ENCODE measurements at regions not wholly inside any gene's neighbourhood (a gene's known extent, or its start where the extent isn't known, plus 50 kb on each side); places are given as distances from the start of the nearest gene placed in this dataset.
A peak's percentile ranks its signal among the peaks of the same experiment; 100 is the strongest.

DNA sequence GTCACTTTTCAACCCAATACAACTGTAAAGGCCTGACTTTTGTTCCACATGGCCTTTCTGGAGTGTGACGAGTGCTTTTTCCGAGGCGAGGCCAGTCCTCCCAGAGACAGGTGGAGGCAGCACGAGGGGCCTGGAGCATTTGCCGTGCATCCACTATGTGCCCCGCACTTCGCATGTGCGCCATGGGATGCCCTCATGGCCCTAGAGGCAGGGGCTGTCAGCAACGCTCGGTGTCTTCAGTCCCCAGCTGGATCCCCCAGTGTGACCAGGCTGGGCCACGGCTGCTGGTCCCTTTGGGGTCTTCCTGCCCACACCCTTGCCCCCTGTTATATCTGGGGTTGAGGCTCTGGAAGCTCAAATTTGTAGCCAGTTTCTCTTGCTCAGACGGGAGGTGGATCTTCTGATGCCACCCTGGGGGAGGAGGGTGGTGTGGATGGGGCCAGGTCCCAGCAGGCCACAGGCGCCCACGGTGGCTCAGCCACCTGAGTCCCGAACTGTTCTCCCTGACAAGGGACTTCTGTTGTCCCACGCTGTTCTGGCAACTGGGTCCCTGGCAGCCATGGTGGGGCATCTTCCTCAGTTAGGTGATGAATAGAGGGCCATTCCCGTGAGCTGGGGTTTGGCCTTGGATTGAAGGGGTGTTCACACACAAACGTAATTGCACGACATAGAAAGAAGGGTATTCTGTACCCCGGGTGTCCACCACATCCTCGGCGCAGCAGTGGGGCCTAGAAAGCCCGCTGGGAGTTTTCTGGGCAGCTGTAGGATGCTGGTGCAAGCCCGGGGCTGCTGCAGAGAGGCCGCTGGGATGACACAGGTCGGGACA lies 100.9 kb downstream of the CTTN start:
- DNase-seq (ENCODE audit: low read depth, low spot score), result no peak
- in situ Hi-C loops (cut with HindIII; ENCODE audit: low pct_unique_long_range_greater_than_20kb, low sequenced_read_pairs), result no loop called here

DNA sequence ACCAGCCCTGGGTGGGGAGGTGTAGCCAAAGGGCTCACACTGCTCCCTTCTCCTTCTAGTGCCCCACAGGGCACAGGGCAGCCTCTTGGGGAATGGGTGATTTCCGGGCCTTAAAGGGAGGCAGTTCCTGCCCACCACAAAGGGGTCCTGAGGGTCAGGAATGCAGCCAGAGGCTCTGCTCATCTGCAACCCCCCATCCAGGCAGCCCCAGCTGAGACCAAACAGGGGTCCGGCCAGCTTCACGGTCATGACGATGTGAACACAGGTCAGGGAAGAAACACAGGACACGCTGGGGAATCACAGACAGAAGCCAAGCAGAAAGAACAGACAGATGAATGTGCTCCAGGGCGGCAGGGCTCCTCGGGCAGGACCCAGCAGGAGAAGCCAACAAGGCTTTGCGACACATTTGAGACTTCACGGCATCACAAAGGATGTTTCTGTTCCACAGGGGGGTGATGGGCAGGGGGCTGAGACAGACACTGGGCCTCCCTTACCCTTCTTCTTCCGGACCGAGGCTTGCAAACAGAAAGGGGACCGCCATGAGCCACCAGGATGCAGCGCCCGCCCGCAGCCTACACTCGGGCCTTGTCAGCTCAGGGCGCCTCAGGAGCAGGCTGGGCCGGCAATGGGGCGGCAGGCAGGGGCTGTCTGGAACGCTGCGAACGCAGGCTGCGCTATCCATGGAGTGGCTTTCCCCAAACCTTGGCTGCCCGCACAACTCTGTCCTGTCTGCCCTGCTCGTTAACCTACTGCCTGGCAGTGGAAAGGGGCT lies 101.9 kb downstream of the CTTN start:
- in situ Hi-C loops (cut with HindIII; ENCODE audit: low pct_unique_long_range_greater_than_20kb, low sequenced_read_pairs), result no loop called here

DNA sequence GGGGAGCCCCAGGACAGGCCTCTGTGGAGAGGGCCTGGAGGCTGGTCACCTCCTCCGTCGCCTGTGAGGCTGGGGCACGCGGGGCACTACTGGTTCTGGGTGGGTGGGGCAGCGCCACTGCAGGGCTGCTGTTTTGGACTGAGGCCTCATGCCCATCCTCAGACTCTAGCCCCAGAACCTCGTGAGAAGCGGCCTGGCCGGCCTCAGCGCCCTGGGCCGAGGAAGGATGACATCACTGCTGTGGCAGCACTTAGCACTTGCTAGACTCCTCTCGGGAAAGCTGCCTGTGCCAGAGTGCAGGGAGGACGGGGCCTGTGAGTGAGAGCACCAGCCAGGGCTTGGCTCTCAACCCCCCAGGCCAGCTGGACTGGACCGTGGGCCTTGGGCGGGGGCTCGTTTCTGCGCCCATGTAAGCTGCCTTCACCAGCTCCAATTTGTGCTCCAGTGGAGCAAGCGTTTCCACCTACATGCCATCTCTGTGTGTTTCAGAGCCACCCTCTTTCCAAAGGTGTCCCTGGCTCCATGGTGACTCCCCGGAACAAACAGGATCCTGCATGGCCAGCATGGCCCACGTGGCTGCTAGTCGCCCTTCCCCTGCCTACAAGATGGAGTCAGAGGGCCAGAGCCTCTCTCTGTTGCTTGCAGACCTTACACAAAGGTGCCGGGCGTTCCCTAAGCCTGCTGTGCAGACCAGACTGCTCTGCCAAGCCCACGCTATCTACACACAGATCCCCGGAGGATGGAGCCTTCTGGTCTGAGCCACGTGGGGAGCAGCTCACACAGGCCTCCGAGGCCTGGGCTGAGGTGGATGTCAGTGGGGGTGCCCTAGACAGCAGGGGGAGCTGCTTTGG lies 102.9 kb downstream of the CTTN start:
- in situ Hi-C loops (cut with HindIII; ENCODE audit: low pct_unique_long_range_greater_than_20kb, low sequenced_read_pairs), result no loop called here

More for the DNA sequence above, 101.9 kb downstream of the CTTN start:
- DNase-seq (ENCODE audit: low read depth, low spot score), result no peak

DNA sequence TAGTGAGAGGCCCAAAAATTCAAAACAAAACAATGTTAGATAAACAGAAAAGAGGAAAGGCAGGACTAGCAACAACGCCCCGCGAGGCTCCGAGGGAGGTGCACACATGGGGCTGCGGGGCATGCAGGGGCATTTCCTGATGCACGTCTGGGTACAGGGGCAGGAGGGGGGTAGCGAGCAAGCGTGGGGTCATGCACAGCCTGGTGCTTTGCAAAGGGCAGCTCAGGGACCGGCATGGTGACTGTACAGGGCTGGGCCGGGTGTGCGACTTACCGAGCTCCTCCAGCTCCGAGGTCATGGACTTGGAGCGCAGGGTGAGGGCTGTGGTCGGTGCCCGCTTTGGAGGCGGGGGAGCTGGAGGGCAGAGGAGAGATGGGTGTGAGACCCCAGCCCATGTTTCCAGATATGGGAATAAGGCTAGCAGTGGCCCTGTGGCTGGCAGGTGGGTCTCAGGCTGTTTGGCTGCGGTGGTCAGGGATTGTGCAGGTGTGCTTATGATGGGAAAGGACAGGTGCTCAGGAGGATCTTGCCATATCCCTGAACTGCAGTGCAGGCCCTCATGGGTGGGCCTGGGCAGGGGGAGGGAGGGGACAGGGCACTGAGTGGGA lies 103.7 kb downstream of the CTTN start:
- in situ Hi-C loops (cut with HindIII; ENCODE audit: low pct_unique_long_range_greater_than_20kb, low sequenced_read_pairs), result no loop called here
- no peak for DNase-seq (ENCODE audit: low read depth, low spot score)

More for the DNA sequence above, 102.9 kb downstream of the CTTN start:
- no peak for DNase-seq (ENCODE audit: low read depth, low spot score)

DNA sequence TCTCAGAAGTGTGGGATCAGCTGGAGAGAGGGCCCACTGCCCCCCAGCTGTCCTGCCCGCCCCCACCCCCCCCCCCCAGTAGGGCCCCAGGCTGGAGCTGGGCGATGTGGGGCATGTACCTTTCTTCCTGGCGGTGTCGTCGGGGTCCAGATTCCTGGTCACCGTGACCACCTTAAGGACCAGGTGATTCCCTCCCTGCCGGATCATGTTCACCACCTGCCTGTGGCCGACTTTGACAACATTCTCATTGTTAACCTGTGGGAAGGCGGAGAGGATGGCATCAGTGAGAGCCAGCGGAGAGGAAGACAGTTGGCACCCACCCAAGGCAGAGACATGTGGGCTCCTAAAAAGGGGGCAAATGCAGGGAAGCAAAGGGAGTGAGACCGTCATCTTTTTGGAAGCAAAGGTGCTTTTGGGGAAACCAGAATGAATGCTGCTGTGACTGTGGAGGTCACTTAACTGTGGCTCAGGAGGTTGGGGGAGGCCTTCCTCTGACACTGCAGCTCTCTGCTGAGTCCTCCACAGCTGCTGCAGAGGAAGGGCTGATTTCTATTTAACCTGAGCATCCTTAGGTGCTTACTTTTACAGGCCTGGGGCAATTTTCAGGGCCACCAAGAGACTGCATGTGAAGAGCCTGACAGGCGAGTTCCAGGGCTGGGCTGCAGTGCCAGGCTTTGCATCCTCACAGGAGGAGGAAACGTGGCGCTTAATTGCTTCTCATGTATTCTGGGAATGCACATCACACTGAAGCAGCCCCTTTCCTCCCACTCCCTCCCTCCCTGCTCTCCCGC lies 104.5 kb downstream of the CTTN start:
- in situ Hi-C loops (cut with HindIII; ENCODE audit: low pct_unique_long_range_greater_than_20kb, low sequenced_read_pairs), result no loop called here
- no peak for DNase-seq (ENCODE audit: low read depth, low spot score)

DNA sequence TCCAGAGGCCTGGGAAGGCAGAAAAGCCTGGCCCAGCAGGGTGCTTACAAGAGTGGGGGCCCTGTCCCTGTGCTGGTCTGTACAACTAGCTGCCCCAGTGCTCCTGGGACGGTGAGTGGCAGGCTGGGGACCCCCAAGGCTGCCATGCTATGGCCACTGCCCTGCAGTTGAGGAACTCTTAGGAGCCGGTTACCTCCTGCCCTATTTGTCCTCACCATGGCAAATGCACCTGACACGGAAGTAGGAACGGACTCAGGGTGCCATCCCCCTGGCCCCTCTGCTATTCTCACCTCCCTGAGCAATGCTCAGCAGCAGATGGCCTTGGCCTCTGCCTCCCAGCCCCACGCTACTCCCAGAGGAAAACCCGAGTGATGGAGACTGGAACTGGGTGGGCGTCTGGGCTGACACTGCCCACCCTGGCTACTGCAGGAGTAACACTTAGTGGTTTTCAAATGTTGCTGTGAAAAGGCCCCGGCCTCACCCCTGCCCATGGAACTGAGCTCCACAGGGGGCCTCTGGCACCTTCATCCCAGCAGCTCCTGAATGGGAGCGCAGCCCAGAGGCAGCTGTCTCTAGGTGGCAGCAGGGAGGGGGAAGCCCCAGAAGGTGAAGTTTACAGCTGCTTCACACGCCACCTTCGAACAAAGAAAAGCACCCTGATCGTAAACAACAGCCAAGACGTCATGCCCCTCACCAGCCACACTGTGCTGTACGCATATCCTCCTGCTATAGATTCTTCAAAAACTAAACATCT lies 105.3 kb downstream of the CTTN start:
- DNase-seq (ENCODE audit: low read depth, low spot score), result peak; percentile 60
- in situ Hi-C loops (cut with HindIII; ENCODE audit: low pct_unique_long_range_greater_than_20kb, low sequenced_read_pairs), result no loop called here

DNA sequence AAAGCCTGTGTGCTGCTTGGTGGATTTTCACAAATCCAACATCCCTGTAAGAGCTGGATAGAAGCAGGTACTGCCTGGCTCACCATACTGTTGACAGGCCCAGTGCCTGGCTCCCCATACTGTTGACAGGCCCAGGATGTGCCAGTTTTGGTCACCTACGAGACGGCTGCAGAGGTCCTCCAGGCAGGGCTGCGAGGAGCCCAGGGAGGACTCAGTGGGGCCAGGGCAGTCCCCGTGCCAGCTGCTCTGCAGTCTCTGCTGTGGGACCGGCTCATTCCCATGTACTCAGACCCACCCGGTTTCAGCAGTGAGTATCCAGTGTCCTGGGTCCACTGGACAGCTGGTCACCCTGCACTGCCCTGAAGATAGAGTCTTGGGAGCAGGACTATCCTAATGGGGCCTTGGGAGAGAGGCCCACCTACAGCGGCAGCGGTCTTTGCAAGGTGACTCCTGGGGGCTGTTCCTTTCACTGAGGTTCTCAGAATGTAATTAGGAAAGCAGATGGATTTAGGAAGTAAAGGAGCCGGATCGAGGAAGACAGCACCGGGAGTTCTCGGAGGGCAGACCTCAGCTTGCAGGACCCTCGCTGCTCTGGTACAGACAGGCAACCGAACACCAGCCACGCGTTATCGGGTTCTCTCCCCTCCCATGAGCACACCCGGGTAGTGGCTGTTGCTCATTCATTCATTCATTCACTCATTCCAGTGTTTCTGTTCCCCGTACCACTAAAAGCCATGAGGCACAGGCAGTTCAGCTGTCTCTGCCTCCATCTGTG lies 106.1 kb downstream of the CTTN start:
- in situ Hi-C loops (cut with HindIII; ENCODE audit: low pct_unique_long_range_greater_than_20kb, low sequenced_read_pairs), result no loop called here
- no peak for DNase-seq (ENCODE audit: low read depth, low spot score)

DNA sequence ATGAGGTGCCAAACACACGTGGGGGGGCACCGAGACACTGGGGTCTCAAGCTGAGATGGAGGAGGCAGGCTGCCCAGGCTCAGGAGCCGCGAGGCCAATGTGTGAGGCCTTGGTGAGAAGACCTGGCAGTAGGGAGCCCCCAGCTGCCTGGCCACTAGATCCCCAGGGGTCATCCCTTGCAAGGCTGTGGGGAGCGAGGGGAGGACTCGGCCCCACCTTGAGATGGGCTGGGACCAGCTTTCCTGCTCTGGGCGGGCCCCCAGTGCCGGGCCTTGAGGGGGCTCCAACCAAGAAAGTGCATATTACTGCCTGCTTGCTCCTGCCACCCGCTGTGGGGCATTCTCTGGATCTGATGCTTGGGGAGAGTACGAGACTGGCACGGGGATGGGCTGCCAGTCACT lies 107.0 kb downstream of the CTTN start:
- in situ Hi-C loops (cut with HindIII; ENCODE audit: low pct_unique_long_range_greater_than_20kb, low sequenced_read_pairs), result no loop called here

DNA sequence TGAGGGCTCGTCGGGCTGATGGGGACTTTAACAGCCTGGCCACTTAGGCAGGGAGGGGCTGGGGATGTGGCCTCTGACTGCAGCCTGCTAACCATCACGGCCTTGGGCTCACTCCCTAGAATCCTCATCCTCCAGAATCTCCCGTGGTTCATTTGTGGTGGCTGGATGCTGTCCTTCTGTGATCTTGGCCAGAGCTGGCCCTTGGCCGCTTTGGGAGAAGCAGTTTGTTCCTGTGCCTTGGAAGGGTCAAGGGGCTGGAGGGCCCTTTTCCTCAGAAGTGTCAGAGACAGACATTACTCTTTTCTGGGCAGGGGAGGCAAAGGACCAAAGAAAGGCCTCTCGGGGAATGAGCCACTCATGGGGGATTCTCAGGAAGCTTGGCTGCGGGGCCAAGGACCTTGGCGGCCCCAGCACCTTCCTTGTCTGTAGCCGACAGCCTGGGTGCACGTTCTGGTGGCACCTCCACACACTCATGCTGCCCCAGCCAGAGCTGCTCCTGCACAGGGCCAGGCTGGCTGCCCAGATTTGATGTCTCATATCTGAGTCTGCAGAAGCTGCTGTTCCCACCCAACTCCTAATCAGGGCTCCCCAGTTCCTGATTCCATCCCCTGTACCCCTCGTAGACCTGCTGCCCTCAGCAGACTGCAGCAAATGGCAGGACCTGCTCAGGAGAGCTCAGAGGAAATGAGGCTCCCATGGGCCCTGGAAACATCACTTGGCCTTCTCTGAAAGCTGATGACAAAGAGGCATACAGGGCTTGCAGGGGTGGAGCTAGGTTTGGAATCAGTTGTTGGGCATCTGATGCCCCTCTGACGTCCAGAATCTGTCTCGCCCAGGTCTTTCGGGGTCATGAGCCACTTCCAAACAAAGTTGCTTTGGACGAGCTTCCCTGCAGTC lies 107.7 kb downstream of the CTTN start:
- peak; percentile 81 for DNase-seq (ENCODE audit: low read depth, low spot score)
- in situ Hi-C loops (cut with HindIII; ENCODE audit: low pct_unique_long_range_greater_than_20kb, low sequenced_read_pairs), result no loop called here

More for the DNA sequence above, 107.0 kb downstream of the CTTN start:
- DNase-seq (ENCODE audit: low read depth, low spot score), result no peak

DNA sequence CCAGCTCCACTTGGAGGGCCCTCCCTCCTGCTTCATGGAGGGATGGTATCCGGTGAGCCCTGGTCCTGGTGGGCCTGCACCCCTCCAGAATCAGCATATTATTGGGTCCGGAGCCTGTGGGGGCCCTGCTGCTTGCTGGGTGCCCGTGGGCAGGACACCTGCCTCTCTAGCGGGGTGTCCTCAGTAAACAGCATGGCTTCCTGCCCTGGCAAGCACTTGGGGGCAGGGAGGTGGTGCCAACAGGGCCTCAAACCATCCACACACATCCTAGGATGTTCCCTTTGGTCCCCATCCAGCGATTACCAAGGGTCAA lies 108.3 kb downstream of the CTTN start:
- DNase-seq (ENCODE audit: low read depth, low spot score), result no peak
- in situ Hi-C loops (cut with HindIII; ENCODE audit: low pct_unique_long_range_greater_than_20kb, low sequenced_read_pairs), result no loop called here

DNA sequence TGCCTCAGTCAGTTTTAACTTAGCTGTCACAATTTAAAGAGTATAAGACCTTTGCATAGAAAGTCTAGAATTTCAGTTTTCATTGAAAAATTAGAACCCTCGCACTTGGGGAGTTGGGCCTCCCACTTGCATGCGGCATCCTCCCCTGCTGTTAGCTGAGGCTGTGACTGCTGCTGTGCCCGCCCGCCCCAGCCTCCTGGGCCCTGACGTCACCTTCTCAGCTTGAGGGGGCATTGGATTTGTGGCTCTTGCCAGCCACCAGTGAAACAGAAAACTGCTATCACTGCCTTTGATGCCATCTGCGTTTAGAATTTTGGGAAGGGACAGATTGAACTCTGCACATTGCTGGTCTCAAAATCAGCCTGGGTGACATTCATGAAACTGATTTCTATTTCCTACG lies 108.7 kb downstream of the CTTN start:
- in situ Hi-C loops (cut with HindIII; ENCODE audit: low pct_unique_long_range_greater_than_20kb, low sequenced_read_pairs), result no loop called here

DNA sequence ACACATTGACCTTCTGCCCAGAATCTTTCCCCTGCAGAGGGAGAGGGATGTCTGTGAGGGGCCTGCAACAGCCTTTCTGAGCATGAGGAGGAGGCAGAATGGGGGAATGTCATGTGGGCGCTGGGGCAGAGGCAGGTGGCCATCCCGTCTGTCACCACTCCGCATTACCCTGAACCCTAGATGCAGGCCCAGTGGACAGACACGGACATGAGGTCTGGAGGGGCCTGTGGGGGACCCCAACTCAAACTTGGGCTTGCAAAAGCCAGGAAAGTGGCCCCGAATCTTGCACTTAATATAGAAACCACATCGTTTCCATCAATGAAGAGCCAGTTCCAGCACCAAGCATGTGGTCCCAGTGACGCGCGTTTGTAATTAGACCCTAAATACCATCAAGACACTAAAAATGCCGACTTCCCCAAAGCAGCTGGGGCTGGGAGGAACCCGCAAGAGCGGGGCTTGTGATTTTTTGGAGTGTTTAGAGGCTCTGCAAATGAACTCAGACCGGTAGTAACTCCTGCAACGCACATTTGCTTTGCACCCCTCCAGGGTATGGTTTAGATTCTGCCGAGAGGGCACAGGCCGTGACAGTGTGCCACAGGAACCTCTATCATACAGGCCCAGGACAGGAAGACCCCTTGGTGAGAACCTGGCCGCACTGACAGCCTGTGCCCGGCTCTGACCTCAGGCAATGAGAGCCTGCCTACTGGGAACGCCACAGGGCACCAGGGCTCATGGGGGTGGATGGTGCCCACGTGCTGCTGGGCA lies 109.3 kb downstream of the CTTN start:
- in situ Hi-C loops (cut with HindIII; ENCODE audit: low pct_unique_long_range_greater_than_20kb, low sequenced_read_pairs), result no loop called here
- DNase-seq (ENCODE audit: low read depth, low spot score), result no peak

More for the DNA sequence above, 108.7 kb downstream of the CTTN start:
- no peak for DNase-seq (ENCODE audit: low read depth, low spot score)

DNA sequence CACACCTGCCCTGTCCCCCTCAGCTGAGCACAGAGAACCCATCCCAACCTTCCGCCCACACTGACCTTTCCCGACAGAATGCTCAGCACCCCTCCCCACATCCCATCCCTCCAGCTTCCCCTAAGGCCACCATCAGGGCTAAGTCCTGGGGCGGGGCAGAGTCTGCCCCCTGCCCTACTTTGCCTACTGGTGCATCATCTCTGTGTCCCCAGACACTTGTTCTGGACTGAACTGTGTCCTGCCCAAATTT lies 109.8 kb downstream of the CTTN start:
- DNase-seq (ENCODE audit: low read depth, low spot score), result no peak
- in situ Hi-C loops (cut with HindIII; ENCODE audit: low pct_unique_long_range_greater_than_20kb, low sequenced_read_pairs), result no loop called here

DNA sequence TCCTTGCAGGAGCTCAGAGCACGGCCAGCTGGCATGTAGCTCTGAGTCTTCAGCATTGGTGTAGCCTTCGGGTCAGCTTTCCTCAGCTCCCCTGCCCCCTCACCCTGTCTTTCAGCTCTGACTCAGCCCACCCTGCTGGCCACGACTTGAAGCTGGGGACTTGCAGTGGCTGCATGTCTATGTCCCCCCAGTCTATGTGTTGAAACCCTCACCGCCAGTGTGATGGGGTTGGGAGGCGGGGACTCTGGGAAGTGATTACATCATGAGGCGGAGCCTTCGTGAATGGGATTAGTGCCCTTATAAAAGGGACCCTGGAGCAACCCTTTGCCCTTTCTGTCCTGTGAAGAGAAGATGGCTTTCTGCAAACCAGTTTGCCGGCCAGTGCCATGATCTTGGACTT lies 111.1 kb downstream of the CTTN start:
- in situ Hi-C loops (cut with HindIII; ENCODE audit: low pct_unique_long_range_greater_than_20kb, low sequenced_read_pairs), result no loop called here
- DNase-seq (ENCODE audit: low read depth, low spot score), result no peak

DNA sequence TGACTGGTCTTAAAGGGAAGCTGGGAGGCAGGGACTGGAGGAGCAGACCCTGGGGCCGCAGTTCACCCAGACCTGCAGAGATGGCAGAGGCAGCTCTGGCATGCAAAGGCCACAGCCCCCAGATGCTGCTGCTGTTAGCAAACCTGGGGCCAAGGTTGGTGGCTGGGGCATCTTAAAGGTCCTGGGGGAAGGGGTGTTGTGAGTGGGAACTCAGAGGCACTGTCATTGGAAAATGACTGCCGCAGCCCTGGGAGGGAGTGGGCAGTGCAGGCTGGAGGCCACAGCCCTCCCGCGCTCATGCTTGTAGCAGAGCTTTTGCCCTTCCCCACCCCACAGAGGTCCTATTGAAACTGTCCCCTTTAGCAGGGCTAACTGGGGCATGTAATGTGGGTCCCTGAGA lies 111.8 kb downstream of the CTTN start:
- in situ Hi-C loops (cut with HindIII; ENCODE audit: low pct_unique_long_range_greater_than_20kb, low sequenced_read_pairs), result no loop called here

More for the DNA sequence above, 111.8 kb downstream of the CTTN start:
- no peak for DNase-seq (ENCODE audit: low read depth, low spot score)

All from SK-MEL-5 (cell line).